CD4-positive, alpha-beta T cell treated with Interferon alpha-2 for 1 hour (primary cell): ENCODE measurements at regions not wholly inside any gene's neighbourhood (a gene's known extent, or its start where the extent isn't known, plus 50 kb on each side); places are given as distances from the start of the nearest gene placed in this dataset.
"Not testable (repeated sequence)": the region's sequence is repeated elsewhere in the genome, so short reads cannot be mapped to it uniquely, and the experiment has no call there.

Experiments
- DNase-seq, 2 donors: peaks; one replicate each; pipeline ENCODE4 v3.0.0-alpha.2; 2020 to 2022

- no peak for DNase-seq
Observed at GRCh38 chr17:5871666-5872065, 198.5 kb upstream of the WSCD1 start.

GRCh38 chr17:5872831-5873230 lies 197.3 kb upstream of the WSCD1 start:
- DNase-seq = no peak

GRCh38 chr17:5873781-5874180 lies 196.4 kb upstream of the WSCD1 start:
- DNase-seq = no peak

- DNase-seq = no peak
Observed at GRCh38 chr17:5874486-5874885, 195.7 kb upstream of the WSCD1 start.

GRCh38 chr17:5877366-5877765 lies 192.8 kb upstream of the WSCD1 start:
- no peak for DNase-seq

- DNase-seq = no peak
Observed at GRCh38 chr17:5877948-5878347, 192.2 kb upstream of the WSCD1 start.

- DNase-seq = no peak
Observed at GRCh38 chr17:5881849-5882248, 188.3 kb upstream of the WSCD1 start.

- DNase-seq = no peak
Observed at GRCh38 chr17:5883775-5884665, 186.2 kb upstream of the WSCD1 start.

GRCh38 chr17:5885336-5885735 lies 184.8 kb upstream of the WSCD1 start:
- no peak for DNase-seq

- DNase-seq = no peak
Observed at GRCh38 chr17:5888811-5889210, 181.4 kb upstream of the WSCD1 start.

GRCh38 chr17:5892921-5893675 lies 177.1 kb upstream of the WSCD1 start:
- DNase-seq = no peak

- no peak for DNase-seq
Observed at GRCh38 chr17:5893741-5894140, 176.4 kb upstream of the WSCD1 start.

GRCh38 chr17:5895276-5895675 lies 174.9 kb upstream of the WSCD1 start:
- DNase-seq = no peak

- no peak for DNase-seq
Observed at GRCh38 chr17:5896215-5896614, 174.0 kb upstream of the WSCD1 start.

- DNase-seq = no peak
Observed at GRCh38 chr17:5897275-5897911, 172.8 kb upstream of the WSCD1 start.

GRCh38 chr17:5897981-5898380 lies 172.2 kb upstream of the WSCD1 start:
- not testable (repeated sequence) for DNase-seq

- DNase-seq = no peak
Observed at GRCh38 chr17:5898406-5898805, 171.8 kb upstream of the WSCD1 start.

- no peak for DNase-seq
Observed at GRCh38 chr17:5899496-5900195, 170.5 kb upstream of the WSCD1 start.

GRCh38 chr17:5901731-5902130 lies 168.4 kb upstream of the WSCD1 start:
- no peak for DNase-seq

- no peak for DNase-seq
Observed at GRCh38 chr17:5902181-5903140, 167.7 kb upstream of the WSCD1 start.

GRCh38 chr17:5911919-5912318 lies 158.3 kb upstream of the WSCD1 start:
- DNase-seq = no peak

GRCh38 chr17:5913032-5913531 lies 157.1 kb upstream of the WSCD1 start:
- DNase-seq = no peak
